ENCODE measurements at regions not wholly inside any gene's neighbourhood (a gene's known extent, or its start where the extent isn't known, plus 50 kb on each side); places are given as distances from the start of the nearest gene placed in this dataset.
A peak's percentile ranks its signal among the peaks of the same experiment; 100 is the strongest.

DNA sequence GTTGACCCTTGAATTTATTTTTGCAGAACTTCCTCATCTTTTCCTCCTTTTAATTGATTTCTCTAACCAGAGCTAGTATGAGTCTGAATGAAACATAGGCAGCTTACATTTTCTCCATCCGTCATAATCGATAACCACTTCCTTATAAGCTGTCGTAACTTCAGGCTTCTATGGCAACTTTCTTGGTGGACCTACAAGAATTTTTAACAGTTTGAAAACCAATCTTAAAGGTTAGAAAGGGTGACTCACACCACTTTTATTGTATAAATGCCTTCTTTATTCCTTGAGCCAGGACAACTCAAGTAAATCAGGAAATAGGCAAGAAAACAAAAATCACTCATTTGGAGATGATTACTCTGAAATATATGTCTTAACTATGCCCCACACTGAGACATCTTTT lies 105.7 kb upstream of the KL start:
- Histone ChIP-seq H3K4me3 (ENCODE audit: low read length) (no peak overlapping the region), H3K27me3 (ENCODE audit: control insufficient read depth, insufficient read depth, low read length, poor library complexity, severe bottlenecking) (no peaks in the 10 kb centered on the region), H3K4me1 (ENCODE audit: control insufficient read depth, insufficient read depth, low read length) (no peaks in the 10 kb centered on the region), H3K9ac (ENCODE audit: extremely low read depth, low read length, poor library complexity, severe bottlenecking) (no peak overlapping the region), H3K27ac (ENCODE audit: low read depth, low read length) (no peak overlapping the region), H3K36me3 (ENCODE audit: control insufficient read depth, insufficient read depth, low read length) (no peaks in the 10 kb centered on the region), H3K9me3 (ENCODE audit: control insufficient read depth, low read length) (no peaks in the 10 kb centered on the region)
- TF ChIP-seq CTCF (conservative IDR thresholded peaks at IDR 0.05), result no peak
- Mint-ChIP-seq H3K27me3 (ENCODE audit: insufficient read depth) (no peaks in the 10 kb centered on the region), H3K36me3 (ENCODE audit: low read depth) (no peaks in the 10 kb centered on the region), H3K4me1 (peaks cover 1% of the 10 kb centered on the region), H3K4me3 (no peak overlapping the region), H3K9me3 (no peaks in the 10 kb centered on the region), H3K27ac (no peak overlapping the region)
- 96 to 100% methylated on average over 3 of the region's 3 CpGs for WGBS, 2 experiments (ENCODE audit: insufficient coverage in 1 of 2, insufficient read length in 1 of 2)
- DNase-seq, result no peak

GRCh38 chr13:32911506-32911905 lies 104.7 kb upstream of the KL start:
- no peaks in the 10 kb centered on the region for H3K4me1 ChIP-seq (ENCODE audit: control insufficient read depth, insufficient read depth, low read length)
- no peaks in the 10 kb centered on the region for H3K27me3 Mint-ChIP-seq (ENCODE audit: insufficient read depth)
- no peak overlapping the region for H3K4me3 ChIP-seq (ENCODE audit: low read length)
- no peaks in the 10 kb centered on the region for H3K36me3 ChIP-seq (ENCODE audit: control insufficient read depth, insufficient read depth, low read length)
- H3K9me3 ChIP-seq (ENCODE audit: control insufficient read depth, low read length), result no peaks in the 10 kb centered on the region
- no peak overlapping the region for H3K4me3 Mint-ChIP-seq
- H3K27ac ChIP-seq (ENCODE audit: low read depth, low read length), result no peak overlapping the region
- H3K4me1 Mint-ChIP-seq, result no peaks in the 10 kb centered on the region
- H3K9me3 Mint-ChIP-seq, result no peaks in the 10 kb centered on the region
- no peak overlapping the region for H3K9ac ChIP-seq (ENCODE audit: extremely low read depth, low read length, poor library complexity, severe bottlenecking)
- DNase-seq, result peak; percentile 72
- no peak overlapping the region for H3K27ac Mint-ChIP-seq
- no peaks in the 10 kb centered on the region for H3K27me3 ChIP-seq (ENCODE audit: control insufficient read depth, insufficient read depth, low read length, poor library complexity, severe bottlenecking)
- no peaks in the 10 kb centered on the region for H3K36me3 Mint-ChIP-seq (ENCODE audit: low read depth)
- TF ChIP-seq CTCF (conservative IDR thresholded peaks at IDR 0.05), result peak; percentile 76
- WGBS, 2 experiments (ENCODE audit: insufficient coverage in 1 of 2, insufficient read length in 1 of 2), result 89 to 91% methylated on average over 2 of the region's 2 CpGs

GRCh38 chr13:32914686-32915085 lies 101.5 kb upstream of the KL start:
- Mint-ChIP-seq H3K9me3 (no peaks in the 10 kb centered on the region), H3K4me3 (no peak overlapping the region), H3K36me3 (ENCODE audit: low read depth) (no peaks in the 10 kb centered on the region), H3K27ac (no peak overlapping the region), H3K4me1 (no peaks in the 10 kb centered on the region), H3K27me3 (ENCODE audit: insufficient read depth) (no peaks in the 10 kb centered on the region)
- no peaks in the 10 kb centered on the region for H3K27me3 ChIP-seq (ENCODE audit: control insufficient read depth, insufficient read depth, low read length, poor library complexity, severe bottlenecking)
- no peaks in the 10 kb centered on the region for H3K36me3 ChIP-seq (ENCODE audit: control insufficient read depth, insufficient read depth, low read length)
- H3K4me1 ChIP-seq (ENCODE audit: control insufficient read depth, insufficient read depth, low read length), result no peaks in the 10 kb centered on the region
- H3K9me3 ChIP-seq (ENCODE audit: control insufficient read depth, low read length), result no peaks in the 10 kb centered on the region
- no peak for TF ChIP-seq CTCF (conservative IDR thresholded peaks at IDR 0.05)
- no peak for DNase-seq
- WGBS, 2 experiments (ENCODE audit: insufficient coverage in 1 of 2, insufficient read length in 1 of 2), result 75% methylated on average over 1 of the region's 1 CpG; no CpG with 5 or more reads in 1 of the 2 experiments
- no peak overlapping the region for H3K27ac ChIP-seq (ENCODE audit: low read depth, low read length)
- H3K4me3 ChIP-seq (ENCODE audit: low read length), result no peak overlapping the region
- no peak overlapping the region for H3K9ac ChIP-seq (ENCODE audit: extremely low read depth, low read length, poor library complexity, severe bottlenecking)
